Astrocyte of the hippocampus (primary cell): ENCODE measurements at regions not wholly inside any gene's neighbourhood (a gene's known extent, or its start where the extent isn't known, plus 50 kb on each side); places are given as distances from the start of the nearest gene placed in this dataset.

Experiments used
- DNase-seq: peaks from one replicate; pipeline ENCODE4 v3.0.0; 2011; ENCODE audit warnings: low read depth, low spot score

DNA sequence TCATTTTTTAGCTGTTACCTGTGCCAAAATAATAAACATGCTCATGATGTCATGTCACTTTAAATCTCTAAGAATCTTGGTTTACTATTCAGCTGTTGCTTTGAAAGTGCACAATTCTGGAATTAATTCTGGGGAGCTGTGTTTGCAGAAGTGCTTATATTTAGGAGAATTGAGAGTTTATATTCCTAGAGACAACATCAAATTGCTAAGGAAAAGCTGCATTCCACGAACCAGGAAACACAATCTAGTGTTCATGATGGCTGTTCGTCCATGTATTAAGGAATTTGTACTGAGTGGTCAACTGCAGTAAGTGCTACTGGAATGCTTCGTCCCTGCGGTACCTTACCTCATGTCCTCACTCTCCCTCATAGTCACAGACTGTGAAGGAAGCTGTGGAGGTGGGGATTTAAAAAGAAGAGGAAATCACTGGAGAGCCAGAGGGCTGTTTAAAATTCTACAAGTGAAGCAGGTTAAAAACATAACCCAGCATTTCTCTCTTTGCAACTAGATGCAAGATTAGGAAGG lies 161.0 kb downstream of the TRMT11 start:
- DNase-seq: peak; percentile 42

DNA sequence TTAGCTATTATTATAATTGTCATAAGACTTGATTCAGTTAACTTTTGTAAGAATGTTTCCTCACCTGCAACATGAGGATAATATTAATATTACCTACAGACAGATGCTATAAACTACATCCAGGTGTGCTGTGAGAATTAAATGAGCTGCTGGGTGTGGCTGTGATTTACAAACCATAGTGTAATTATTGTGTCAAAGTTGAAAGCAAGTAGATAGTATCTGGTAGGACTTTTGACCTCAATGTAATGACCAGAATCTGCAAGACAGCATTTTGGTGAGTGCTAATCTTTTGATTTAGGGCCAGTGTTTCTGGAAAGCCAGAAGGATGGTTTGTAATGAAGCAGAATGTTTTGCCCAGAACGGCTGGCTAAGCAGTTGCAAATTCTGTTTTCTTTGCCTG lies 162.5 kb downstream of the TRMT11 start:
- DNase-seq: no peak

DNA sequence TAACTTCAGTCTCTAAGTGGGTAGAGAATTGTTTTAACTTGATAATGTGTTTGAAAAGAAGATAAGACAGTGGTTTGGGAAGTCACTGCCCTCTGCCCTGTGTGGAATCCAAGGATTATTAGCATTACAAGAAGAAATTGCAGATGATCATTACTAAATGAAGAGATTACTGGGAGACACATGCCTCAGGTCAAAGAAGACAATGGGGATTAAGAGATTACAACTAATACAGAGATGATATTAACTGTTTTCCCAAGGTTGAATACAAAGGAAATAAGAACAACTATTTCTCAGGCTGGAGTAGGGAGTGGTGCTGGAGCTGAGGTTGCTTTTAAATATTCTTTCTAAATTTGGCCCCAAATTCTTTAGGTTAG lies 166.0 kb downstream of the TRMT11 start:
- no peak for DNase-seq

- peak; percentile 73 for DNase-seq
Measured at GRCh38 chr6:126153661-126154060, 167.3 kb downstream of the TRMT11 start.

GRCh38 chr6:126156973-126157372 lies 170.6 kb downstream of the TRMT11 start:
- DNase-seq: no peak

DNA sequence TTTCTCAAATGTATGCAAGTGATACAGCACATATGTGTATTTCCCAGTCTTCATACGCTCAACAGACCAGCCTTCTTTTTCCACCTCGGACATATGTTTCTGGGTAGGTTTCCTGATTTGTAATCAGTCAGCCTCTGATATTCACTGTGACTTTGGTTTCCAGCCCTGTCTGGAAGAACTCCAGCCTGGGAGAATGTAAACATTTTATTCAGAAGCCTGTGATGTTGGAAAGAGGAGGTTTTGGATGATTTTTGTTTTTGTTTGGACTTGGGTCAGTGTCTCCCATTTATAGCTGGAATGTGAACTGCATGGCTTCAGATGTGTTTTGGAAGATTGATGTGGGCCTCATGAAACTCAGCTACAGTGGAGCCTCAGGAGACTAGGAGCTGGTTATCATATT lies 172.2 kb upstream of the CENPW start:
- no peak for DNase-seq

GRCh38 chr6:126170433-126170832 lies 169.5 kb upstream of the CENPW start:
- no peak for DNase-seq

- no peak for DNase-seq
Measured at GRCh38 chr6:126170978-126171382, 168.9 kb upstream of the CENPW start.

DNA sequence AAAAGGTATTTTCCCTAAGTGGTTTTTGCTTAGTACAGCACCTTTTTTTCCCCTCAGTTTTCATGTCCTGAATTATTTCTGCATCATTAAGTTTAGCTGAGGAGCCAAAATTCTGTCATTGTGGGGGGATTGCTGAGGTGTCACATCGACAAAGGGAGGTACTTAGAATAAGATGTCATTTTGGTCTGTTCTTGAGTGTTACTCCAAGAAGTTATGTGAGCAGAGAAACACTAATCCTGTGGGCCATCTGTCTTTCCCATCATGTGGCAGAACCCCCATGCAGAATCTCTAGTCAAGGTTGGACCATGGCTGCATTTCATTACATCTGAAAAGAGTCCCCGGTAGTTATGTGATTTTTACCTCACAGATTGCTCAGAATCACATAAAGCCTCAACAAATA lies 167.8 kb upstream of the CENPW start:
- DNase-seq: no peak

DNA sequence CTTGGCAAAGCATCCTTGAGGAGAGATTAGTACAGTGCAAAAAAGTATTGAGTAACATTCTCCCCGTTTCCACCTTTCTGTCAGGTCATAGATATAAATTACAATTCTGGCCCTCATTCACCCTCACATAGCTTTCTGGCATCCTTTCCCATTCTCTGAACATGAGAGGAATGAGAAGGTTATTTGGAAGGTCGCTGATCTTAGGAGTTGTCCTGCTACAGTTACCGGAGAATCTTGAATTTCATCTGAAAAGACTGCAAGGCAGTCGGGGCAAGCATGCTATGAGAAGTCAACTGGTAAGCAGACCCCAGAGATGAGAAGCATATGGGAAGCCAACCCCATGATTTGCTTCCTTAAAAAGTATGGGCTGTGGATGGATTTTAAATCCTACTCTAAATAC lies 166.7 kb upstream of the CENPW start:
- DNase-seq: no peak

DNA sequence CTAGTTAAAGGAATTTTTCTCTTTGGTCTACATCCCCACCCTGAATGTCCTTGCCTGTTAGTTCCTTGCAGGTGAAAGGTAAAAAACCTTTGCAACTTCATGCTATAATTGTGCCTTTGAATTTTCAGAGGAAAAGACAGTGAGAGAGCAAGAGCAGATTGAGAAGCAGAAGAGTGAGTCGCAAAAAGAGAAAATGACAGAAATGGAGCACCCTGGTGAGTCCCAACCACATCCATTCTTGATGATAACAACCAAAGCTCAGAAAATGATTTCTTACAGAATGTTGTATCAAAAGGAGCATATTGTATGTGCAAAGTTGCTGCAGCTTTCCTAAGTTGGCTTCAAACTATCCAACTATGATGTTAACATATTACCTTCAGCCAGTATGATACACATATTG lies 165.2 kb upstream of the CENPW start:
- no peak for DNase-seq

- DNase-seq: peak; percentile 51
Measured at GRCh38 chr6:126175251-126175650, 164.7 kb upstream of the CENPW start.

- DNase-seq: no peak
Measured at GRCh38 chr6:126176282-126176681, 163.6 kb upstream of the CENPW start.

DNA sequence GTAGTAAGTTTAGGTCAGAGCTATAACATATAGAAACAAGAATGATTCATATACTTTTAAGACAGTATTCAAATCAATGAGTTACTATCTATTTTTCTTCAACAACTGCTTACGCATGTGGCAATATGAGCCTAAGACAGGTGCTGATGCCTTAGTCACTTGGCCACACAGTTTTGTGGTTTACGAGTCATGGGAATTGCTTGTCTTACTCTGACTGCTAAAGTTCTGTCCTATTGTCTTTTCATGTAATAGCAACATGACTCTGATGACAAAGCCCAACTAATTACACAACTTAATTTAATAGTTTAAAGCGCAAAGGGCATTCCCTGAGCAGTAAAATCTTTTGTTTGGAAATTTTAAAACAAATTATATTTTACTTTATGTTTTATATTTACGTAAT lies 159.3 kb upstream of the CENPW start:
- DNase-seq: peak; percentile 71

- DNase-seq: peak; percentile 7
Measured at GRCh38 chr6:126181173-126181741, 158.7 kb upstream of the CENPW start.

DNA sequence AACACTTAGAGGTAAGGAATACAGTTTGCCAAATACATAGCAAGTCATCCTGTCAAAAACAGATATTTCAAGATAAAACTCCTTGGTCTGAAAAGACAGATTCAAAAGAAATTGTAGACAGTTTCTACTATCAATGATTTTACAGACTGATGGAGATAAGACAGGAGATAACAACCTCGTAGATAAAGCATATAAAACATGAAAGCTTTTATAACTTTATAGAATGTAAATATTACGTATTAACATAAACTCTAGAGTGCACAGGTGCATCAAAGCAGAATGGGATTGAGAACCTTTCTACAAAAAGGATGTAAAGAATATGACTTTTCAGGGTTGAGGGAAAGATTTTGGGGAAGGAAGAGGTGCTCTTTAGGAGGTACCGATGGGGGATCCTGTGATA lies 158.0 kb upstream of the CENPW start:
- no peak for DNase-seq

DNA sequence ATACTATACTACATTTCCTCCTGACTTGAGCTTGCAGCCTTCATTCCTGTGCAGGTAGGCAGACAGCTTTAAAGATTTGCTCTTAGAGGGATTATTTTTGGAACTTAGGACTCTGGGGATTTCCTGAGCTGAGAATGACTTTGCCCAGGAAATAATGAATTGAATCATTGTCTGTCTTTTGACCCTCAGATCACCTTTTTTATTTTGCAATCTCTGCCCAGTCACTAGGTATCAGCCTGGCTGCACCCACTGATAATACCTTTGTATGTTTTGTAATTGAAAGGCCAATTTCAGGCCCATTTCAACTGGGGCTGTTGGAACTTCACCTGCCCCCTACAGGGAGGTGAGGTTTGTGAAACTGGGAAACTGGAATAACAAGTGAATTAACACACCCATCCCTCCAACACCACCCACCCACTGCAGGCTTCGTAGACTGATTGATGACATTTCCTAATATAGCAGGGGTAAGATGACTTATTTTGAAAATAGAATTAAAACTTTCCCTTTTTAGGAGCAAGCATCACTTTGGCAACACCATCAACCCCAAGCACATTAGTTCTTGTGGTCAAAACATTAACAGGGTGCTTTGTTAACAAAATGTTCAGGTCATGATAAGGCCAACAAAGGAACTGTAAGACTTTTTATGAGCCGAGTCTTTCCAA lies 157.1 kb upstream of the CENPW start:
- DNase-seq: peak; percentile 15

DNA sequence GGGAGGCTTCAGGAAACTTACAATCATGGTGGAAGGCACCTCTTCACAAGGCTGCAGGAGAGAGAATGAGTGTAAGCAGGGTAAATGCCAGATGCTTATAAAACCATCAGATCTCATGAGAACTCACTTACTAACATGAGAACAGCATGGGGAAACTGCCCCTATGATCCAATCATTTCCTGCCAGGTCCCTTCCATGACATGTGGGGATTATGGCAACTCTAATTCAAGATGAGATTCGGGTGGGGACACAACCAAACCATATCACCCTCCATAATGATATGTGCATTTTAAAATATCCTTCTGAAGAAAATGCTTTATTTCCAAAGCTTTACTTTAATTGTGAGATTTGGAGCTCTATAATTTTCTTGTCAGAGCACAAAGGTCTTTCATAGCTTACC lies 154.1 kb upstream of the CENPW start:
- DNase-seq: no peak

DNA sequence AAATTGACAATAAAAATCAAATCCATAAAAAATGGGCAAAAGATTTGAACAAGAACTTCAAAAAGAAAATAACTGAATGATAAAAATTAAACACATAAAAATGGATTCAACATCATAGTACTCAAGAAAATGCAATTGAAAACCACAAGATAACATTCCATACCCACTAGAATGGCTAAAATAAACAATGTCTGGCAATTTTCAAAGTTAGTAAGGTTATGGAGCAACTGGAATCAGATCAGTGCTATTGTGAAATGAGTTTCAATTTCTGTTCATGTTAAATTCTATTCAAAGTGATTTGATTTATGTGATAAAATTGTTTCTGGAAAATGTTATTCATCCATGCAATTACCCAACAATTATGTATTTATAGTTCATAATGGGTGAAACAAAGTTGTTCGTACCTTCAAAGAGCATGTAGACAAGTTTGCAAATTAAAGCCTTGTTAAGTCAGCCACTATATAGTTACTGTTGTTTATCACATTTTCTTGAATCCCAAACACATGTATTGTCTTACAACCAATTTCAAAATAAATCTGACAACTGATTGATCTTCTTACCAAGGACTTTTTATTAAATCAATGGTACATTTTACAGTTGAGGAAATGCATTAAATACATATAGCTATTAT lies 151.5 kb upstream of the CENPW start:
- DNase-seq: peak; percentile 46

DNA sequence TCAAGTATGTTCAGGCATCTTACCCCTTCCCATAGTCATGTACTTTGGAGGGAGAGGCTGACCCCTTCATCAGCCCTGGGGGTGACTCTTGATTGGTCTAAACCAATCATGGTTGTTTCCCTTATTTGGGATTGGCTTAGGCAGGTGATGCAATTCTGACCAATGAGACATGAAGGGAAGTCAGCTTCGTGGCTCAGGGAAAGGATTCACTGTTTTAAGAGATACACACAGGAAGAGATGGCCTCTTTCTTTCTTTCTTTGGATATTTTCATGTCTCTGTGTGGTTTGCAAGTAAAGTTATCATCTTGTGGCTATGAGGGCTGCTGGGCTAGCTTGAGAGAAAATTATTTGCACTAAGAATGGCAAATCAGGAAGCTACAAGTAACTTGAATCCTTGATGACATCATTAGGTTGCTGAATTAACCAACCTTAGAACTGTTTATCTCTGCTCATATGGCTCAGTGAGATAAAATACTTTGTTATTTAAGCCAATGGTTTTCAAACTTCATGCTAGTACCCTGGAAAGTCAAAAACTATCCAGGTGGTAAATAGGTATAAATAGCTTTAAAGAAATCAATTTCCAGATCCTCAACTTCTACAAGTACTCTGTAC lies 144.2 kb upstream of the CENPW start:
- no peak for DNase-seq

DNA sequence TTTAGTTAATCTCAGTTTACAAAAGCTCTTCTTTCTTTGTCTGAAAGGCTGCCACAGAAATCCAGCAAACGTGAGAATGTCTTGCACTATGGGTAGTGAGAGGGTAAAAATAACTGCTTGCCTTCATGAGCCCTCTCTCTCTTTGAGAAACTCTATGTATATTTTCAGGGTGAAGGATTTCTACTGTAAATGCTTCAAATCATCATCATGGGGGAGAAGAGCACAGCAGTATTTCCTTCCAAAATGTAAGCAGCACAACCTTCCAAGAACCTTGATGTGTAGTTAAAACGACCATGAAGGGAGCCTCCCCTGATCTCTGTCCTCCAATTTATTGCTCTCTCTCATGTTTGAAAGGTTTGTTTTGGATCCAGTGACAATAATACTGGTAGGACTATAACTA lies 141.3 kb upstream of the CENPW start:
- DNase-seq: no peak

DNA sequence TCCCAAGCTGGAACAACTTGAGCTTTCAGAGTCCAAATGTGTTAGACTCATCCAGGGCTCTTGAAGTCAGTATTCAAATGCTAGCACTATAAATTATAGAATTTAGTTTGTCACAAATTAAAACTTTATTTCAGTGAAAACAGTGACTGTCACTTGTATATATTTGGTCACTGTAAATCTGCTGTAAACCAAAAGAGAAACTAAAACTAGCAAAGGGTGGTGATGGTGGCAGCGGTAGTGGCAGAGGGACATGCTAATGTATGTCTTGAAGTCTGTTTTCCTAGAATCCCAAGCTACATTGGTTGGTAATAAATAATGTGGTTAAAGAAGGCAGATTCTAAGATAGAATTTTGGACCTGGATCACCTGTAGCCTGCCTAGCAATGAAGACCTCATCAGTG lies 140.4 kb upstream of the CENPW start:
- DNase-seq: no peak

GRCh38 chr6:126202707-126203106 lies 137.2 kb upstream of the CENPW start:
- DNase-seq: no peak
